Fibroblast of peridontal ligament (primary cell): ENCODE measurements at regions not wholly inside any gene's neighbourhood (a gene's known extent, or its start where the extent isn't known, plus 50 kb on each side); places are given as distances from the start of the nearest gene placed in this dataset.

Experiments
- DNase-seq: peaks from one replicate; pipeline ENCODE4 v3.0.0-alpha.2; 2010; ENCODE audit errors: extremely low read depth

- DNase-seq = no peak
Observed at GRCh38 chr13:53499576-53500133, 471.0 kb downstream of the OLFM4 start.

GRCh38 chr13:53501387-53501786 is 472.8 kb downstream of the OLFM4 start:
- no peak for DNase-seq

GRCh38 chr13:53507741-53508140 is 479.1 kb downstream of the OLFM4 start:
- no peak for DNase-seq

DNA sequence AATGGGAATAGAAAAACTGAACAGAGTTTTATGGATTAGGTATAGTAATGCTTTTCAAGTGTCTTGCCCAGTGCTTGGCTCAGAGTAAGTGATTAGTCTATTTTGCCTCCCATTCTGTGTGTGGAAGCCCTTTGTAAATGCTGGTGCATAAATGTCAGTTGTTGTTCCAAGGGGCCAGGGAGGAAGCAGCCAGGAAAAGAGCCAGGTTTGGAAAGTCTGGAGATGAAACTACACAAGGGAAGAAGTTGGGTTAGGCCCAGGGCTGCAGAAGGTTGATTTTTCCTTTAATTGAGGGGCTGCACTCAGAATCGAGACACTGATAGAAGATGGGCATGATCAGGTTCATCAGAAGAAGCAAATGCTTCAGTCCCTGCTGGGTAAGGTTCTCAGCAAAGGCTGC is 484.0 kb downstream of the OLFM4 start:
- no peak for DNase-seq

- DNase-seq = no peak
Observed at GRCh38 chr13:53513226-53513625, 484.6 kb downstream of the OLFM4 start.

- no peak for DNase-seq
Observed at GRCh38 chr13:53520132-53520531, 491.5 kb downstream of the OLFM4 start.

GRCh38 chr13:53522034-53522433 is 493.4 kb downstream of the OLFM4 start:
- DNase-seq = no peak

- no peak for DNase-seq
Observed at GRCh38 chr13:53537586-53537985, 509.0 kb downstream of the OLFM4 start.

DNA sequence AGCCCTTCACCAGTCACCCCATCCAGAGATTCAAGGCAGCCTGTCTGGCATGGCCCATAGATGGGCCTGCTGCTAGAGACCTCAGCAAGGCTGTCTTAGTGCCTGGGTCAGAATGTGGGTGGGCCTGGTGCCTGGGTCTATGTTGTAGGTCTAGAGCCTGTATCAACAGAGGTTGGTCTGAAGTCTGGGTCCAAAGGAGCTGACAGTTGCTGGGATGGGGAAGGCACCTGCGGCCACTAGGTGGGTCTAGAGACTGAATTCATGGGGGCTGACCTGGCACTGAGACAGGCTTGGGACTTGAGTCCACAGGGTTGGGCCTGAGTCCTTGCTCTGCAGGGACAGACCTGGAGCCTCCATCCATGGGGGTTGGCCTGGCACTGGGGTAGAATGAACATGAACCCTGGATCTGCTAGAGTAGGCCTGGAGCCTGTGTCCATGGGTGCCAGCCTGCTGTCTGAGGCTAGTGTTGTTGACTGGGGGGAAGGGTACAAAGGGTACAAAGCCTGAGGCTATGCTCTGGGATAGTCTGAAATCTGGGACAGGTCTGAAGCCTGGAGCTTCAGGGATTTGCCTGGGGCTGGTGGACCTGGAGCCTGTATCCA is 516.8 kb downstream of the OLFM4 start:
- DNase-seq = no peak

GRCh38 chr13:53560556-53560955 is 531.9 kb downstream of the OLFM4 start:
- DNase-seq = no peak

- DNase-seq = no peak
Observed at GRCh38 chr13:53562419-53562818, 533.8 kb downstream of the OLFM4 start.

- no peak for DNase-seq
Observed at GRCh38 chr13:53568491-53568890, 539.9 kb downstream of the OLFM4 start.

GRCh38 chr13:53569453-53569852 is 540.8 kb downstream of the OLFM4 start:
- no peak for DNase-seq

- DNase-seq = no peak
Observed at GRCh38 chr13:53601113-53601512, 572.5 kb downstream of the OLFM4 start.

GRCh38 chr13:53605326-53605725 is 576.7 kb downstream of the OLFM4 start:
- DNase-seq = no peak

GRCh38 chr13:53612200-53612599 is 583.6 kb downstream of the OLFM4 start:
- no peak for DNase-seq

- DNase-seq = no peak
Observed at GRCh38 chr13:53622456-53622855, 593.8 kb downstream of the OLFM4 start.

- DNase-seq = no peak
Observed at GRCh38 chr13:53623146-53623545, 594.5 kb downstream of the OLFM4 start.

- DNase-seq = no peak
Observed at GRCh38 chr13:53631511-53631910, 602.9 kb downstream of the OLFM4 start.

DNA sequence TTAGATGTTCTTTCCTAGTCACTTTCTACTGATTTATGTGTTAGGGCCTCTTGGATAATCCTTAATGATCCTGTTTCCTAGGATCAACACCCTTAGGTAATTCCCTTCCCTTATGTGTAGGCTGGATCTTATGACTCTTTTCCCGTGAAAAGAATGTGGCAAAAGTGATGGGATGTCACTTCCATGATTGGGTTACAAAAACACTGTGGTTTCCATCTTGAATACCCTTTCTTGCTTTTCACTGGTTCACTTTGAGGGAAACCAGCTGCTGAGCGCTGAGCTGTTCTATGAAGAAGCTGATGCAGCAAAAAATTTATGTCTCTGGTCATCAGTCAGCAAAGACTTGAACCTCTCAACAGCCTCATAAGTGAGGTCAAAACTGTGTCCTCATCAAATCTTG is 609.4 kb downstream of the OLFM4 start:
- no peak for DNase-seq

- no peak for DNase-seq
Observed at GRCh38 chr13:53642306-53642705, 613.7 kb downstream of the OLFM4 start.

GRCh38 chr13:53648673-53649072 is 620.1 kb downstream of the OLFM4 start:
- no peak for DNase-seq

- no peak for DNase-seq
Observed at GRCh38 chr13:53672005-53672404, 643.4 kb downstream of the OLFM4 start.

GRCh38 chr13:53683146-53683545 is 654.5 kb downstream of the OLFM4 start:
- no peak for DNase-seq
